ENCODE measurements at regions not wholly inside any gene's neighbourhood (a gene's known extent, or its start where the extent isn't known, plus 50 kb on each side); places are given as distances from the start of the nearest gene placed in this dataset.

- no peak for DNase-seq (ENCODE audit: low read depth)
- H3K4me3 ChIP-seq (ENCODE audit: control insufficient read depth, low read depth, low read length) = no peak overlapping the region
- TF ChIP-seq CTCF (IDR thresholded peaks at IDR 0.05; ENCODE audit: control insufficient read depth, insufficient read depth, low read depth, low read length, missing control alignments) = no peak
These were observed 50.0 kb upstream of the RASGRP1 start for GRCh38 chr15:38614621-38615020.

- no peak for DNase-seq (ENCODE audit: low read depth)
- no peak for TF ChIP-seq CTCF (IDR thresholded peaks at IDR 0.05; ENCODE audit: control insufficient read depth, insufficient read depth, low read depth, low read length, missing control alignments)
- no peak overlapping the region for H3K4me3 ChIP-seq (ENCODE audit: control insufficient read depth, low read depth, low read length)
These were observed 53.2 kb upstream of the RASGRP1 start for GRCh38 chr15:38617831-38618230.

GRCh38 chr15:38618242-38618955 lies 53.8 kb upstream of the RASGRP1 start:
- TF ChIP-seq CTCF (IDR thresholded peaks at IDR 0.05; ENCODE audit: control insufficient read depth, insufficient read depth, low read depth, low read length, missing control alignments) = no peak
- no peak overlapping the region for H3K4me3 ChIP-seq (ENCODE audit: control insufficient read depth, low read depth, low read length)
- no peak for DNase-seq (ENCODE audit: low read depth)

GRCh38 chr15:38620098-38620497 lies 55.5 kb upstream of the RASGRP1 start:
- DNase-seq (ENCODE audit: low read depth) = no peak
- TF ChIP-seq CTCF (IDR thresholded peaks at IDR 0.05; ENCODE audit: control insufficient read depth, insufficient read depth, low read depth, low read length, missing control alignments) = no peak
- H3K4me3 ChIP-seq (ENCODE audit: control insufficient read depth, low read depth, low read length) = no peak overlapping the region

GRCh38 chr15:38620851-38621594 lies 56.4 kb upstream of the RASGRP1 start:
- H3K4me3 ChIP-seq (ENCODE audit: control insufficient read depth, low read depth, low read length) = no peak overlapping the region
- DNase-seq (ENCODE audit: low read depth) = no peak
- TF ChIP-seq CTCF (IDR thresholded peaks at IDR 0.05; ENCODE audit: control insufficient read depth, insufficient read depth, low read depth, low read length, missing control alignments) = no peak

- DNase-seq (ENCODE audit: low read depth) = no peak
- no peak overlapping the region for H3K4me3 ChIP-seq (ENCODE audit: control insufficient read depth, low read depth, low read length)
- no peak for TF ChIP-seq CTCF (IDR thresholded peaks at IDR 0.05; ENCODE audit: control insufficient read depth, insufficient read depth, low read depth, low read length, missing control alignments)
These were observed 57.7 kb upstream of the RASGRP1 start for GRCh38 chr15:38622304-38622703.

Measured in AG09309 (cell line).